Upper lobe of left lung (tissue), 4 donors: ENCODE measurements at regions not wholly inside any gene's neighbourhood (a gene's known extent, or its start where the extent isn't known, plus 50 kb on each side); places are given as distances from the start of the nearest gene placed in this dataset.

Experiments used
- CTCF ChIP-seq, 6 experiments: fragments of 450-650 bp in 4 of 6; fragments of 200-600 bp in 2 of 6; sonication (generic) in 2 of 6; IDR thresholded peaks; one replicate each; pipeline ENCODE4 v1.5.1; 2016 to 2019; ENCODE audit warnings: antibody characterized with exemption in 6 of 6
- EP300 ChIP-seq, 4 donors: sonication (generic); formaldehyde crosslinking; IDR thresholded peaks; one replicate each; pipeline ENCODE4 v1.5.1; 2017; ENCODE audit warnings: antibody characterized with exemption in 4 of 4, control low read depth in 2 of 4
- POLR2A ChIP-seq, 4 donors: fragments of 450-650 bp; IDR thresholded peaks; one replicate each; pipeline ENCODE4 v1.5.1; 2016 to 2017; ENCODE audit warnings: antibody characterized with exemption in 4 of 4, mild to moderate bottlenecking in 2 of 4
- POLR2AphosphoS5 ChIP-seq, 2 donors: sonication (generic); formaldehyde crosslinking; IDR thresholded peaks; one replicate each; pipeline ENCODE4 v1.5.1; 2017; ENCODE audit warnings: antibody characterized with exemption in 2 of 2

GRCh38 chr2:11967946-11968465 lies 221.6 kb downstream of the LPIN1 start:
- TF ChIP-seq CTCF (IDR thresholded peaks at IDR 0.05) (no peak), POLR2A (IDR thresholded peaks at IDR 0.05) (no peak), EP300 (IDR thresholded peaks at IDR 0.05) (no peak), POLR2AphosphoS5 (IDR thresholded peaks at IDR 0.05) (no peak)
